Bronchial epithelial cell (primary cell): ENCODE measurements at regions not wholly inside any gene's neighbourhood (a gene's known extent, or its start where the extent isn't known, plus 50 kb on each side); places are given as distances from the start of the nearest gene placed in this dataset.

Experiments used
- DNase-seq: peaks from one replicate; pipeline ENCODE4 v3.0.0-alpha.2; 2010; ENCODE audit warnings: low read depth
- FAIRE-seq: peaks from 2 replicates; lab custom pipeline; 2011; peaks lifted over from hg19 to GRCh38; lab: Jason Lieb, UNC
- H3K27me3 ChIP-seq: 2 replicates; pipeline ENCODE4 v1.5.1; 2011; ENCODE audit warnings: low read length; ENCODE audit not compliant: control insufficient read depth, insufficient read depth
- H3K36me3 ChIP-seq: 2 replicates; pipeline ENCODE4 v1.5.1; 2011; ENCODE audit warnings: low read length; ENCODE audit not compliant: control insufficient read depth, insufficient read depth
- H3K4me3 ChIP-seq: 2 replicates; pipeline ENCODE4 v1.5.1; 2011; ENCODE audit warnings: mild to moderate bottlenecking, low read depth, low read length, control low read depth
- CTCF ChIP-seq: IDR thresholded peaks from 2 replicates; pipeline ENCODE4 v1.5.1; 2011; ENCODE audit warnings: mild to moderate bottlenecking, moderate library complexity, low read length, control low read depth, inconsistent platforms; ENCODE audit not compliant: insufficient read depth, severe bottlenecking

- Histone ChIP-seq H3K27me3 (no peaks in the 10 kb centered on the region), H3K36me3 (no peaks in the 10 kb centered on the region), H3K4me3 (no peak overlapping the region)
- no peak for TF ChIP-seq CTCF
- FAIRE-seq (no peak), DNase-seq (no peak)
These were observed 301.8 kb upstream of the TBC1D5 start for GRCh38 chr3:18044191-18044590.

GRCh38 chr3:18036450-18036815 is 294.0 kb upstream of the TBC1D5 start:
- Histone ChIP-seq H3K27me3 (no peaks in the 10 kb centered on the region), H3K36me3 (no peaks in the 10 kb centered on the region), H3K4me3 (no peak overlapping the region)
- no peak for TF ChIP-seq CTCF
- FAIRE-seq (no peak), DNase-seq (no peak)

GRCh38 chr3:18035641-18036449 is 293.4 kb upstream of the TBC1D5 start:
- Histone ChIP-seq H3K4me3 (no peak overlapping the region), H3K27me3 (no peaks in the 10 kb centered on the region), H3K36me3 (no peaks in the 10 kb centered on the region)
- DNase-seq, result peak; percentile 3
- TF ChIP-seq CTCF, result no peak
- no peak for FAIRE-seq

GRCh38 chr3:18033581-18034108 is 291.2 kb upstream of the TBC1D5 start:
- DNase-seq (no peak), FAIRE-seq (peak; percentile 32)
- no peak for TF ChIP-seq CTCF
- no peaks in the 10 kb centered on the region for H3K27me3 ChIP-seq
- H3K36me3 ChIP-seq, result no peaks in the 10 kb centered on the region
- no peak overlapping the region for H3K4me3 ChIP-seq

- H3K4me3 ChIP-seq, result no peak overlapping the region
- no peaks in the 10 kb centered on the region for H3K36me3 ChIP-seq
- no peaks in the 10 kb centered on the region for H3K27me3 ChIP-seq
- no peak for FAIRE-seq
- DNase-seq, result no peak
- no peak for TF ChIP-seq CTCF
These were observed 288.0 kb upstream of the TBC1D5 start for GRCh38 chr3:18030371-18030870.
